LNCaP clone FGC (cell line): ENCODE measurements at regions not wholly inside any gene's neighbourhood (a gene's known extent, or its start where the extent isn't known, plus 50 kb on each side); places are given as distances from the start of the nearest gene placed in this dataset.

ENCODE experiments used
- DNase-seq: peaks from one replicate; pipeline ENCODE4 v3.0.0-alpha.2; 2011; ENCODE audit warnings: low read depth
- H3K4me3 ChIP-seq: 2 replicates; pipeline ENCODE4 v1.5.1; 2011; ENCODE audit warnings: mild to moderate bottlenecking, low read depth, low read length, control low read depth
- CTCF ChIP-seq: IDR thresholded peaks from 2 replicates; pipeline ENCODE4 v1.5.1; 2012; ENCODE audit warnings: mild to moderate bottlenecking; ENCODE audit not compliant: control insufficient read depth, insufficient read depth; ENCODE audit errors: extremely low read depth

- H3K4me3 ChIP-seq, result no peak overlapping the region
- no peak for TF ChIP-seq CTCF
- no peak for DNase-seq
Measured at GRCh38 chr3:177743173-177743890, 546.0 kb upstream of the TBL1XR1 start.

GRCh38 chr3:177744873-177745606 lies 547.8 kb upstream of the TBL1XR1 start:
- no peak for DNase-seq
- no peak for TF ChIP-seq CTCF
- H3K4me3 ChIP-seq, result no peak overlapping the region

DNA sequence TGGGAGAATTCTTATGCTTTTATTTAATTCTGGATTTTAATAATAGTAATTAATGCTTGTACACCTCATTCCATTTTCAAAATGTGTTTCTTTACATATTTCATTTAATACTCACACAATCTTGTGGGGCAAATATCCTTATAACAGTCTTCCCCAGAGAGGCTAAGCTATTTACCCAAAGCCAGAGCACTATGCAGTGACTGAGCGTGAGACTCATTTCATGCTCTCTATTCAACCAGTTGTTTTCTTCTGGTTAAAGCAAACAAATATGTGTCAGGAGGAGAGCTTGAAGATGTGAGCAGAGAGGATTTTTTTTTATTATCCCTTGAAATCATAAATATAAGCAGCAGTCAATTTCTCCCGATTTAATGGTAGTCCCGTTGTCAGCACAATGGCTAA lies 548.3 kb upstream of the TBL1XR1 start:
- DNase-seq, result no peak
- H3K4me3 ChIP-seq, result no peak overlapping the region
- no peak for TF ChIP-seq CTCF

- DNase-seq, result no peak
- no peak overlapping the region for H3K4me3 ChIP-seq
- no peak for TF ChIP-seq CTCF
Measured at GRCh38 chr3:177746337-177746933, 549.2 kb upstream of the TBL1XR1 start.

GRCh38 chr3:177749836-177750235 lies 552.6 kb upstream of the TBL1XR1 start:
- DNase-seq, result no peak
- H3K4me3 ChIP-seq, result no peak overlapping the region
- no peak for TF ChIP-seq CTCF

- TF ChIP-seq CTCF, result no peak
- no peak for DNase-seq
Measured at GRCh38 chr3:177750436-177750835, 553.2 kb upstream of the TBL1XR1 start.

DNA sequence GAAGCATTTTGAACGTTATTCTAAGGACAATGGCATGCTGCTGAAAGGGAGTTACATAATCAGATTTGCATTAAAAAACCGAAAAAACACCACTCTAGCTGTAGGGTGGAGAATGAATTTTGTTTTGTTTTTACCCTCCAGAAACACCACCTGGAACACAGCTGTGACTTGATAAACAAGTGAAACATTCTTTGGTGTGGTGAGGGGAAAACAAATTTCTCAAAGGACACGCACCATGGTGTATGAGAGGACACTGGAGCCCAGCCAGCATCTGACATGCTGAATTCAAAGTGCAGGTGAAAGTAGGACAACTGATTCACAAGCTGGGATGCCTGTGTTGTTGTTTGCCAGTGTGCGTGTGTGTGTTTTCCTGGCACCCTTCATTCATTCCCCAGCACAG lies 554.5 kb upstream of the TBL1XR1 start:
- no peak for TF ChIP-seq CTCF
- no peak overlapping the region for H3K4me3 ChIP-seq
- no peak for DNase-seq

More at GRCh38 chr3:177750436-177750835, 553.2 kb upstream of the TBL1XR1 start:
- no peak overlapping the region for H3K4me3 ChIP-seq
